Neural crest cell (in vitro differentiated cells): ENCODE measurements at regions not wholly inside any gene's neighbourhood (a gene's known extent, or its start where the extent isn't known, plus 50 kb on each side); places are given as distances from the start of the nearest gene placed in this dataset.

ENCODE experiments used
- DNase-seq: peaks from one replicate; pipeline ENCODE4 v3.0.0; 2021; ENCODE audit warnings: low read depth, mixed read lengths, low spot score
- H3K27ac Mint-ChIP-seq: one replicate; pipeline ENCODE4 v1.8.0; 2021; ENCODE audit warnings: mild to moderate bottlenecking, mixed read lengths; ENCODE audit not compliant: unreplicated experiment
- H3K27me3 Mint-ChIP-seq: 2 replicates; pipeline ENCODE4 v1.8.0; 2021; ENCODE audit warnings: low read depth, mild to moderate bottlenecking, mixed read lengths
- H3K36me3 Mint-ChIP-seq: 2 replicates; pipeline ENCODE4 v1.8.0; 2021; ENCODE audit warnings: low read depth, mild to moderate bottlenecking, mixed read lengths
- H3K4me1 Mint-ChIP-seq: 2 replicates; pipeline ENCODE4 v1.8.0; 2021; ENCODE audit warnings: mixed read lengths
- H3K4me3 Mint-ChIP-seq: one replicate; pipeline ENCODE4 v1.8.0; 2021; ENCODE audit warnings: mild to moderate bottlenecking, mixed read lengths
- H3K9me3 Mint-ChIP-seq: 2 replicates; pipeline ENCODE4 v1.8.0; 2021; ENCODE audit warnings: mixed read lengths
- CTCF ChIP-seq: fragments of 200-600 bp; sonication (generic); conservative IDR thresholded peaks from 2 replicates; pipeline ENCODE4 v1.5.0; 2021; ENCODE audit warnings: antibody characterized with exemption, mild to moderate bottlenecking

DNA sequence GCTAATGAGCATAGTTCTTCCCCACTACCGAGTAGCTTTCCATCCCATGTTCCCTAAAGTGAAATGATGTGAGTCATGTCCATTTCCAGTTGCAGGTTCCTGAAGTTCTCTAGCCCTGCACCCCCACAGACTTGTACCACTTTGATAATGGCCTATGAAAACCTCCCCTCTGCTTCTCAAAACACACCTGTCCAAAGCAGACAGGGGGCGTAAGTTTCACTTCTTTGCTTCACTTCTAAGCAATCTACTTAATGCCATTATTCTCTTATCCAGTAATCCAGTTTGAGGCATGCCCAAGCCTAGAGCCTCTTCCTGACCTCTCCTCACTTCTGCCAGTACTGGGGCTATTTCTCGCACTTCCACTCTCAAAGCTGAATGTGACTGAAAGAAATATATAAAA lies 305.1 kb downstream of the IGSF11 start:
- no peaks in the 10 kb centered on the region for H3K27me3 Mint-ChIP-seq
- H3K36me3 Mint-ChIP-seq, result no peaks in the 10 kb centered on the region
- H3K27ac Mint-ChIP-seq, result no peak overlapping the region
- no peaks in the 10 kb centered on the region for H3K9me3 Mint-ChIP-seq
- no peak for DNase-seq
- no peaks in the 10 kb centered on the region for H3K4me1 Mint-ChIP-seq
- TF ChIP-seq CTCF, result no peak
- no peak overlapping the region for H3K4me3 Mint-ChIP-seq

GRCh38 chr3:118734664-118735063 lies 300.0 kb downstream of the IGSF11 start:
- Mint-ChIP-seq H3K36me3 (no peaks in the 10 kb centered on the region), H3K27me3 (no peaks in the 10 kb centered on the region), H3K9me3 (peaks cover 3% of the 10 kb centered on the region), H3K4me1 (no peaks in the 10 kb centered on the region), H3K27ac (no peak overlapping the region), H3K4me3 (no peak overlapping the region)
- DNase-seq, result no peak
- TF ChIP-seq CTCF, result no peak

- no peak overlapping the region for H3K27ac Mint-ChIP-seq
- no peak overlapping the region for H3K4me3 Mint-ChIP-seq
- DNase-seq, result no peak
- no peaks in the 10 kb centered on the region for H3K36me3 Mint-ChIP-seq
- no peaks in the 10 kb centered on the region for H3K4me1 Mint-ChIP-seq
- TF ChIP-seq CTCF, result no peak
- no peaks in the 10 kb centered on the region for H3K27me3 Mint-ChIP-seq
- peaks cover 10% of the 10 kb centered on the region for H3K9me3 Mint-ChIP-seq
These were observed 298.5 kb downstream of the IGSF11 start for GRCh38 chr3:118736107-118736506.

DNA sequence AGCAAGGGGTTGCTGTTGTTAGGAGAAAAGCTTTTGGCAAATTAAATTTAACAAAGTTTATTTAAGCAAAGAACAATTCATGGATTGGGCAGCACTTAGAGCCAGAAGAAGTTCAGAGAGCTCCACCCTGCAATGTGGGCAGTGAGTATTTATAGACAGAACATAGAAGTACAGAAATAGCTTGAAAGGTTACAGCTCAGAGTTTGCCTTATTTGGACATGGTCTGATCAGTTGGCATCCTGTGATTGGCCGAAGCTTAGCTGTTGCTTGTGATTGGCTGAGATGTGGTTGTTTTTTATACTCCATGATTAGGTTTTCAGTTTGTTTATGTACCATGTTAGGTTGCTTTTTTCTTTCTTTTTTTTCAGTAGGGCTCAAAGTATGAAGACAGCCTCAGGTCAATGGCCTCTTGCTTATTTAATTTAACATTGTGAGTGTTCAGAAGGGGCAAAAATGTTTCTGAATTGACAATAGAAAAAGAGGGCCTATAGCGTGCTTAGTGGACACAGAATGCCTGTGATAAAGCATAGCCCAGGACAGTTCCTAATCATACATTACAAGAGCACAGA lies 293.8 kb downstream of the IGSF11 start:
- Mint-ChIP-seq H3K9me3 (peaks cover 10% of the 10 kb centered on the region), H3K36me3 (no peaks in the 10 kb centered on the region), H3K4me3 (no peak overlapping the region), H3K27me3 (no peaks in the 10 kb centered on the region), H3K4me1 (no peaks in the 10 kb centered on the region), H3K27ac (no peak overlapping the region)
- DNase-seq, result no peak
- TF ChIP-seq CTCF, result no peak

GRCh38 chr3:118742760-118743159 lies 291.9 kb downstream of the IGSF11 start:
- no peak overlapping the region for H3K4me3 Mint-ChIP-seq
- H3K36me3 Mint-ChIP-seq, result no peaks in the 10 kb centered on the region
- DNase-seq, result no peak
- H3K27ac Mint-ChIP-seq, result no peak overlapping the region
- H3K4me1 Mint-ChIP-seq, result no peaks in the 10 kb centered on the region
- H3K27me3 Mint-ChIP-seq, result no peaks in the 10 kb centered on the region
- TF ChIP-seq CTCF, result no peak
- peaks cover 10% of the 10 kb centered on the region for H3K9me3 Mint-ChIP-seq

DNA sequence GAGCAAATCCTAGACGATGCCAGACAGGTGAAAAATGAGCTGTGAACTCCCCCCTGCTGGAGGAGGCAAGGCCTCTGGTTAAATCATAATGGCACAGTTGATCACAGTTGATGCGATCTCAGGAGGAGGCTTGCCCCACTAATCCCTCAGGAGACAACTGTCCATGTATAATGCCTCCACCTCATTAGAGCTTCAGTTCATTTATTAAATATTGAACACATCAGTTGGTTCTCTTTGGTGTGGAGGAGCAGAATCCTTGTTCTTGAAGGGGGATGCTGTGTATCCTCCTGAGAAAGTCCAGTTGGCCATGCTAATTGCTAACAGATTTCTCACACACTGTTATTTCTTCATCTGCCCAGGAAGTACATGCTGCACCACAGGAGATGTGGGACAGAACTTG lies 290.5 kb downstream of the IGSF11 start:
- Mint-ChIP-seq H3K4me3 (no peak overlapping the region), H3K9me3 (peaks cover 10% of the 10 kb centered on the region), H3K27me3 (no peaks in the 10 kb centered on the region), H3K27ac (no peak overlapping the region), H3K4me1 (no peaks in the 10 kb centered on the region), H3K36me3 (no peaks in the 10 kb centered on the region)
- no peak for DNase-seq
- TF ChIP-seq CTCF, result no peak
